ENCODE measurements at regions not wholly inside any gene's neighbourhood (a gene's known extent, or its start where the extent isn't known, plus 50 kb on each side); places are given as distances from the start of the nearest gene placed in this dataset.

DNA sequence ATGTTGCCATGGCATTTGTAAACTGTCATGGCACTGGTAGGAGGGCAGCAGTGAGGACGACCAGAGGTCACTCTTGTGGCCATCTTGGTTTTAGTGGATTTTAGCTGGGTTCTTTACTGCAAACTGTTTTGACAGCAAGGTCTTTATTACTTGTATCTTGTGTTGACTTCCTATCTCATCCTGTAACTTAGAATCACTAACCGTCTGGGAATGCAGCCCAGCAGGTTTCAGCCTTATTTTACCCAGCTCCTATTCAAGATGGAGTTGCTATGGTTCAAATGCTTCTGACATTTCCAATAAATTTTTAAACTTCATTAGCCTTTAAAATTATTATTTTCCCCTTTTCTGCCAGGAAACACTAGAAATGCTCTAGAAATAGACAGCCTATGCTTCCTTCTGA lies 839.1 kb downstream of the NR2F1-AS1 start:
- TF ChIP-seq EZH2 (IDR thresholded peaks at IDR 0.05; ENCODE audit: low read depth, unreplicated experiment), result no peak
- no peak for TF ChIP-seq ZNF114 (CRISPR knock-in tag; IDR thresholded peaks at IDR 0.05)
- no peak for TF ChIP-seq STAT1 (IDR thresholded peaks at IDR 0.05; ENCODE audit: unreplicated experiment)
- TF ChIP-seq, protein P1, sequence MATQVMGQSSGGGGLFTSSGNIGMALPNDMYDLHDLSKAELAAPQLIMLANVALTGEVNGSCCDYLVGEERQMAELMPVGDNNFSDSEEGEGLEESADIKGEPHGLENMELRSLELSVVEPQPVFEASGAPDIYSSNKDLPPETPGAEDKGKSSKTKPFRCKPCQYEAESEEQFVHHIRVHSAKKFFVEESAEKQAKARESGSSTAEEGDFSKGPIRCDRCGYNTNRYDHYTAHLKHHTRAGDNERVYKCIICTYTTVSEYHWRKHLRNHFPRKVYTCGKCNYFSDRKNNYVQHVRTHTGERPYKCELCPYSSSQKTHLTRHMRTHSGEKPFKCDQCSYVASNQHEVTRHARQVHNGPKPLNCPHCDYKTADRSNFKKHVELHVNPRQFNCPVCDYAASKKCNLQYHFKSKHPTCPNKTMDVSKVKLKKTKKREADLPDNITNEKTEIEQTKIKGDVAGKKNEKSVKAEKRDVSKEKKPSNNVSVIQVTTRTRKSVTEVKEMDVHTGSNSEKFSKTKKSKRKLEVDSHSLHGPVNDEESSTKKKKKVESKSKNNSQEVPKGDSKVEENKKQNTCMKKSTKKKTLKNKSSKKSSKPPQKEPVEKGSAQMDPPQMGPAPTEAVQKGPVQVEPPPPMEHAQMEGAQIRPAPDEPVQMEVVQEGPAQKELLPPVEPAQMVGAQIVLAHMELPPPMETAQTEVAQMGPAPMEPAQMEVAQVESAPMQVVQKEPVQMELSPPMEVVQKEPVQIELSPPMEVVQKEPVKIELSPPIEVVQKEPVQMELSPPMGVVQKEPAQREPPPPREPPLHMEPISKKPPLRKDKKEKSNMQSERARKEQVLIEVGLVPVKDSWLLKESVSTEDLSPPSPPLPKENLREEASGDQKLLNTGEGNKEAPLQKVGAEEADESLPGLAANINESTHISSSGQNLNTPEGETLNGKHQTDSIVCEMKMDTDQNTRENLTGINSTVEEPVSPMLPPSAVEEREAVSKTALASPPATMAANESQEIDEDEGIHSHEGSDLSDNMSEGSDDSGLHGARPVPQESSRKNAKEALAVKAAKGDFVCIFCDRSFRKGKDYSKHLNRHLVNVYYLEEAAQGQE (IDR thresholded peaks at IDR 0.05; ENCODE audit: unreplicated experiment), result no peak
- TF ChIP-seq, protein P2, sequence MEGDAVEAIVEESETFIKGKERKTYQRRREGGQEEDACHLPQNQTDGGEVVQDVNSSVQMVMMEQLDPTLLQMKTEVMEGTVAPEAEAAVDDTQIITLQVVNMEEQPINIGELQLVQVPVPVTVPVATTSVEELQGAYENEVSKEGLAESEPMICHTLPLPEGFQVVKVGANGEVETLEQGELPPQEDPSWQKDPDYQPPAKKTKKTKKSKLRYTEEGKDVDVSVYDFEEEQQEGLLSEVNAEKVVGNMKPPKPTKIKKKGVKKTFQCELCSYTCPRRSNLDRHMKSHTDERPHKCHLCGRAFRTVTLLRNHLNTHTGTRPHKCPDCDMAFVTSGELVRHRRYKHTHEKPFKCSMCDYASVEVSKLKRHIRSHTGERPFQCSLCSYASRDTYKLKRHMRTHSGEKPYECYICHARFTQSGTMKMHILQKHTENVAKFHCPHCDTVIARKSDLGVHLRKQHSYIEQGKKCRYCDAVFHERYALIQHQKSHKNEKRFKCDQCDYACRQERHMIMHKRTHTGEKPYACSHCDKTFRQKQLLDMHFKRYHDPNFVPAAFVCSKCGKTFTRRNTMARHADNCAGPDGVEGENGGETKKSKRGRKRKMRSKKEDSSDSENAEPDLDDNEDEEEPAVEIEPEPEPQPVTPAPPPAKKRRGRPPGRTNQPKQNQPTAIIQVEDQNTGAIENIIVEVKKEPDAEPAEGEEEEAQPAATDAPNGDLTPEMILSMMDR (conservative IDR thresholded peaks at IDR 0.05; ENCODE audit: low read depth in 2 of 2), result no peak
- no peak for TF ChIP-seq POLR2AphosphoS5 (IDR thresholded peaks at IDR 0.05; ENCODE audit: low read depth)
- no peak for TF ChIP-seq CREB1 (CRISPR knock-in tag; IDR thresholded peaks at IDR 0.05; ENCODE audit: low read depth)
- no peak for TF ChIP-seq EZH2phosphoT487 (IDR thresholded peaks at IDR 0.05; ENCODE audit: unreplicated experiment)
- TF ChIP-seq, protein P3, sequence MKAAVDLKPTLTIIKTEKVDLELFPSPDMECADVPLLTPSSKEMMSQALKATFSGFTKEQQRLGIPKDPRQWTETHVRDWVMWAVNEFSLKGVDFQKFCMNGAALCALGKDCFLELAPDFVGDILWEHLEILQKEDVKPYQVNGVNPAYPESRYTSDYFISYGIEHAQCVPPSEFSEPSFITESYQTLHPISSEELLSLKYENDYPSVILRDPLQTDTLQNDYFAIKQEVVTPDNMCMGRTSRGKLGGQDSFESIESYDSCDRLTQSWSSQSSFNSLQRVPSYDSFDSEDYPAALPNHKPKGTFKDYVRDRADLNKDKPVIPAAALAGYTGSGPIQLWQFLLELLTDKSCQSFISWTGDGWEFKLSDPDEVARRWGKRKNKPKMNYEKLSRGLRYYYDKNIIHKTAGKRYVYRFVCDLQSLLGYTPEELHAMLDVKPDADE (IDR thresholded peaks at IDR 0.05), result no peak
- TF ChIP-seq JUNB (IDR thresholded peaks at IDR 0.05; ENCODE audit: unreplicated experiment), result no peak
- no peak for TF ChIP-seq NANOG (IDR thresholded peaks at IDR 0.05; ENCODE audit: borderline replicate concordance)
- TF ChIP-seq, protein P4, sequence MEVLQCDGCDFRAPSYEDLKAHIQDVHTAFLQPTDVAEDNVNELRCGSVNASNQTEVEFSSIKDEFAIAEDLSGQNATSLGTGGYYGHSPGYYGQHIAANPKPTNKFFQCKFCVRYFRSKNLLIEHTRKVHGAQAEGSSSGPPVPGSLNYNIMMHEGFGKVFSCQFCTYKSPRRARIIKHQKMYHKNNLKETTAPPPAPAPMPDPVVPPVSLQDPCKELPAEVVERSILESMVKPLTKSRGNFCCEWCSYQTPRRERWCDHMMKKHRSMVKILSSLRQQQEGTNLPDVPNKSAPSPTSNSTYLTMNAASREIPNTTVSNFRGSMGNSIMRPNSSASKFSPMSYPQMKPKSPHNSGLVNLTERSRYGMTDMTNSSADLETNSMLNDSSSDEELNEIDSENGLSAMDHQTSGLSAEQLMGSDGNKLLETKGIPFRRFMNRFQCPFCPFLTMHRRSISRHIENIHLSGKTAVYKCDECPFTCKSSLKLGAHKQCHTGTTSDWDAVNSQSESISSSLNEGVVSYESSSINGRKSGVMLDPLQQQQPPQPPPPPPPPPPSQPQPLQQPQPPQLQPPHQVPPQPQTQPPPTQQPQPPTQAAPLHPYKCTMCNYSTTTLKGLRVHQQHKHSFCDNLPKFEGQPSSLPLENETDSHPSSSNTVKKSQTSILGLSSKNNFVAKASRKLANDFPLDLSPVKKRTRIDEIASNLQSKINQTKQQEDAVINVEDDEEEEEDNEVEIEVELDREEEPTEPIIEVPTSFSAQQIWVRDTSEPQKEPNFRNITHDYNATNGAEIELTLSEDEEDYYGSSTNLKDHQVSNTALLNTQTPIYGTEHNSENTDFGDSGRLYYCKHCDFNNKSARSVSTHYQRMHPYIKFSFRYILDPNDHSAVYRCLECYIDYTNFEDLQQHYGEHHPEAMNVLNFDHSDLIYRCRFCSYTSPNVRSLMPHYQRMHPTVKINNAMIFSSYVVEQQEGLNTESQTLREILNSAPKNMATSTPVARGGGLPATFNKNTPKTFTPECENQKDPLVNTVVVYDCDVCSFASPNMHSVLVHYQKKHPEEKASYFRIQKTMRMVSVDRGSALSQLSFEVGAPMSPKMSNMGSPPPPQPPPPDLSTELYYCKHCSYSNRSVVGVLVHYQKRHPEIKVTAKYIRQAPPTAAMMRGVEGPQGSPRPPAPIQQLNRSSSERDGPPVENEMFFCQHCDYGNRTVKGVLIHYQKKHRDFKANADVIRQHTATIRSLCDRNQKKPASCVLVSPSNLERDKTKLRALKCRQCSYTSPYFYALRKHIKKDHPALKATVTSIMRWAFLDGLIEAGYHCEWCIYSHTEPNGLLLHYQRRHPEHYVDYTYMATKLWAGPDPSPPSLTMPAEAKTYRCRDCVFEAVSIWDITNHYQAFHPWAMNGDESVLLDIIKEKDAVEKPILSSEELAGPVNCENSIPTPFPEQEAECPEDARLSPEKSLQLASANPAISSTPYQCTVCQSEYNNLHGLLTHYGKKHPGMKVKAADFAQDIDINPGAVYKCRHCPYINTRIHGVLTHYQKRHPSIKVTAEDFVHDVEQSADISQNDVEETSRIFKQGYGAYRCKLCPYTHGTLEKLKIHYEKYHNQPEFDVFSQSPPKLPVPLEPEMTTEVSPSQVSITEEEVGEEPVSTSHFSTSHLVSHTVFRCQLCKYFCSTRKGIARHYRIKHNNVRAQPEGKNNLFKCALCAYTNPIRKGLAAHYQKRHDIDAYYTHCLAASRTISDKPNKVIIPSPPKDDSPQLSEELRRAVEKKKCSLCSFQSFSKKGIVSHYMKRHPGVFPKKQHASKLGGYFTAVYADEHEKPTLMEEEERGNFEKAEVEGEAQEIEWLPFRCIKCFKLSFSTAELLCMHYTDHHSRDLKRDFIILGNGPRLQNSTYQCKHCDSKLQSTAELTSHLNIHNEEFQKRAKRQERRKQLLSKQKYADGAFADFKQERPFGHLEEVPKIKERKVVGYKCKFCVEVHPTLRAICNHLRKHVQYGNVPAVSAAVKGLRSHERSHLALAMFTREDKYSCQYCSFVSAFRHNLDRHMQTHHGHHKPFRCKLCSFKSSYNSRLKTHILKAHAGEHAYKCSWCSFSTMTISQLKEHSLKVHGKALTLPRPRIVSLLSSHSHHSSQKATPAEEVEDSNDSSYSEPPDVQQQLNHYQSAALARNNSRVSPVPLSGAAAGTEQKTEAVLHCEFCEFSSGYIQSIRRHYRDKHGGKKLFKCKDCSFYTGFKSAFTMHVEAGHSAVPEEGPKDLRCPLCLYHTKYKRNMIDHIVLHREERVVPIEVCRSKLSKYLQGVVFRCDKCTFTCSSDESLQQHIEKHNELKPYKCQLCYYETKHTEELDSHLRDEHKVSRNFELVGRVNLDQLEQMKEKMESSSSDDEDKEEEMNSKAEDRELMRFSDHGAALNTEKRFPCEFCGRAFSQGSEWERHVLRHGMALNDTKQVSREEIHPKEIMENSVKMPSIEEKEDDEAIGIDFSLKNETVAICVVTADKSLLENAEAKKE (CRISPR knock-in tag; IDR thresholded peaks at IDR 0.05), result no peak
- no peak for TF ChIP-seq ZNF331 (CRISPR knock-in tag; IDR thresholded peaks at IDR 0.05; ENCODE audit: low read depth)
- Mint-ChIP-seq H3K4me1 (no peaks in the 10 kb centered on the region; the same call in 2 of the 3 replicates), H3K4me3 (no peak overlapping the region), H3K27me3 (ENCODE audit: insufficient read depth, low read depth, poor library complexity) (no peaks in the 10 kb centered on the region), H3K27ac (no peak overlapping the region), H3K9me3 (no peaks in the 10 kb centered on the region), H3K36me3 (ENCODE audit: low read depth) (no peaks in the 10 kb centered on the region)
- Histone ChIP-seq H3K4me2 (no peak overlapping the region), H3K27me3 (ENCODE audit: insufficient read depth) (no peaks in the 10 kb centered on the region), H2AFZ (no peak overlapping the region), H3F3A (replicated peaks; ENCODE audit: low read depth) (no peaks in the 10 kb centered on the region), H4K20me1 (replicated peaks; ENCODE audit: insufficient read depth) (no peaks in the 10 kb centered on the region), H3K9me2 (ENCODE audit: insufficient read depth) (no peaks in the 10 kb centered on the region; the same call in 1 of the 2 replicates), H3K36me3 (ENCODE audit: insufficient read depth) (no peaks in the 10 kb centered on the region), H3K79me2 (replicated peaks; ENCODE audit: insufficient read depth) (no peaks in the 10 kb centered on the region), H3K4me3 (no peak overlapping the region), H3K4me1 (ENCODE audit: insufficient read depth) (no peaks in the 10 kb centered on the region), H3K27ac (ENCODE audit: low read depth) (no peak overlapping the region)
- no peak for DNase-seq (ENCODE audit: low spot score)
- no peak for ATAC-seq

Measured in GM23338 (cell line).